ENCODE measurements at regions not wholly inside any gene's neighbourhood (a gene's known extent, or its start where the extent isn't known, plus 50 kb on each side); places are given as distances from the start of the nearest gene placed in this dataset.
"Not testable (repeated sequence)": the region's sequence is repeated elsewhere in the genome, so short reads cannot be mapped to it uniquely, and the experiment has no call there.

GRCh38 chr9:28956116-28956880, 1383.0 kb upstream of the C9orf72 start:
- peak; percentile 44 for DNase-seq

- no peak for DNase-seq
Observed at GRCh38 chr9:28960602-28961001, 1387.3 kb upstream of the C9orf72 start.

- no peak for DNase-seq
Observed at GRCh38 chr9:28961623-28962022, 1388.3 kb upstream of the C9orf72 start.

- no peak for DNase-seq
Observed at GRCh38 chr9:28967226-28967625, 1393.9 kb upstream of the C9orf72 start.

GRCh38 chr9:28970241-28970654, 1397.0 kb upstream of the C9orf72 start:
- DNase-seq: no peak

- DNase-seq: no peak
Observed at GRCh38 chr9:28971881-28972280, 1398.6 kb upstream of the C9orf72 start.

- DNase-seq: no peak
Observed at GRCh38 chr9:28976250-28976649, 1403.0 kb upstream of the C9orf72 start.

- DNase-seq: no peak
Observed at GRCh38 chr9:28976684-28977083, 1403.4 kb upstream of the C9orf72 start.

GRCh38 chr9:28981129-28981528, 1407.8 kb upstream of the C9orf72 start:
- DNase-seq: no peak

- no peak for DNase-seq
Observed at GRCh38 chr9:28981711-28982110, 1408.4 kb upstream of the C9orf72 start.

- DNase-seq: no peak
Observed at GRCh38 chr9:28984016-28984415, 1410.7 kb upstream of the C9orf72 start.

GRCh38 chr9:28990009-28990408, 1416.7 kb upstream of the C9orf72 start:
- not testable (repeated sequence) for DNase-seq

GRCh38 chr9:28999057-28999456, 1425.8 kb upstream of the C9orf72 start:
- DNase-seq: no peak

GRCh38 chr9:28999806-29000205, 1426.5 kb upstream of the C9orf72 start:
- no peak for DNase-seq

GRCh38 chr9:29001006-29001405, 1427.7 kb upstream of the C9orf72 start:
- DNase-seq: no peak

- no peak for DNase-seq
Observed at GRCh38 chr9:29004988-29005387, 1431.7 kb upstream of the C9orf72 start.

GRCh38 chr9:29006628-29007027, 1433.3 kb upstream of the C9orf72 start:
- peak; percentile 16 for DNase-seq

- DNase-seq: no peak
Observed at GRCh38 chr9:29012911-29013310, 1439.6 kb upstream of the C9orf72 start.

GRCh38 chr9:29021632-29022031, 1448.4 kb upstream of the C9orf72 start:
- no peak for DNase-seq

GRCh38 chr9:29038332-29038731, 1465.1 kb upstream of the C9orf72 start:
- DNase-seq: no peak

GRCh38 chr9:29039258-29039657, 1466.0 kb upstream of the C9orf72 start:
- DNase-seq: no peak

GRCh38 chr9:29043072-29043471, 1469.8 kb upstream of the C9orf72 start:
- DNase-seq: no peak

- no peak for DNase-seq
Observed at GRCh38 chr9:29044959-29045358, 1471.7 kb upstream of the C9orf72 start.

- DNase-seq: no peak
Observed at GRCh38 chr9:29060041-29060440, 1486.8 kb upstream of the C9orf72 start.

GRCh38 chr9:29062446-29062845, 1489.2 kb upstream of the C9orf72 start:
- DNase-seq: no peak
